Cardiac muscle cell (in vitro differentiated cells and primary cell): ENCODE measurements at regions not wholly inside any gene's neighbourhood (a gene's known extent, or its start where the extent isn't known, plus 50 kb on each side); places are given as distances from the start of the nearest gene placed in this dataset.

Experiments
- DNase-seq, 2 donors: peaks; one replicate each; pipeline versions ENCODE4 v3.0.0 to v3.0.0-alpha.2; 2010 to 2017; ENCODE audit warnings: low read depth in 1 of 2, low spot score in 1 of 2
- H3K27ac ChIP-seq: fragments of 200-600 bp; sonication (generic); 2 replicates; pipeline ENCODE4 v1.5.1; 2016
- H3K27me3 ChIP-seq: fragments of 200-600 bp; sonication (generic); 2 replicates; pipeline ENCODE4 v1.6.0; 2016; ENCODE audit warnings: control low read depth
- H3K36me3 ChIP-seq: fragments of 200-600 bp; sonication (generic); 2 replicates; pipeline ENCODE4 v1.5.1; 2016; ENCODE audit warnings: control low read depth
- H3K4me1 ChIP-seq: fragments of 200-600 bp; sonication (generic); 2 replicates; pipeline ENCODE4 v1.8.1; 2017; ENCODE audit warnings: low read depth, mild to moderate bottlenecking, mixed run types
- H3K4me3 ChIP-seq: fragments of 200-600 bp; sonication (generic); 2 replicates; pipeline ENCODE4 v1.5.1; 2016; ENCODE audit warnings: mild to moderate bottlenecking
- H3K9me3 ChIP-seq: fragments of 200-600 bp; sonication (generic); 2 replicates; pipeline ENCODE4 v1.5.1; 2017; ENCODE audit warnings: low read depth, mild to moderate bottlenecking, control low read depth
- CTCF ChIP-seq: IDR thresholded peaks from 2 replicates; pipeline ENCODE4 v1.5.1; 2012; ENCODE audit warnings: low read depth, mild to moderate bottlenecking, low read length

GRCh38 chr1:118688891-118689290 lies 299.3 kb downstream of the TBX15 start:
- Histone ChIP-seq H3K4me3 (no peak overlapping the region), H3K27ac (no peak overlapping the region), H3K4me1 (no peaks in the 10 kb centered on the region), H3K9me3 (no peaks in the 10 kb centered on the region), H3K27me3 (no peaks in the 10 kb centered on the region), H3K36me3 (no peaks in the 10 kb centered on the region)
- TF ChIP-seq CTCF, result no peak
- DNase-seq, result no peak

GRCh38 chr1:118661769-118662320 lies 326.3 kb downstream of the TBX15 start:
- no peak for TF ChIP-seq CTCF
- H3K27me3 ChIP-seq, result no peaks in the 10 kb centered on the region
- H3K4me3 ChIP-seq, result no peak overlapping the region
- H3K9me3 ChIP-seq, result no peaks in the 10 kb centered on the region
- H3K36me3 ChIP-seq, result no peaks in the 10 kb centered on the region
- DNase-seq, result peak in 1 of 2 donors; percentile 2
- H3K4me1 ChIP-seq, result peaks cover 40% of the 10 kb centered on the region
- no peak overlapping the region for H3K27ac ChIP-seq

GRCh38 chr1:118660769-118661168 lies 327.4 kb downstream of the TBX15 start:
- no peak for TF ChIP-seq CTCF

GRCh38 chr1:118659646-118660045 lies 328.5 kb downstream of the TBX15 start:
- Histone ChIP-seq H3K27me3 (no peaks in the 10 kb centered on the region), H3K9me3 (no peaks in the 10 kb centered on the region), H3K4me1 (peaks cover 40% of the 10 kb centered on the region), H3K27ac (peak overlapping the region; percentile 2), H3K4me3 (no peak overlapping the region), H3K36me3 (no peaks in the 10 kb centered on the region)
- peak in 1 of 2 donors; percentile 63 for DNase-seq
- TF ChIP-seq CTCF, result no peak

More at GRCh38 chr1:118660769-118661168, 327.4 kb downstream of the TBX15 start:
- H3K4me3 ChIP-seq, result no peak overlapping the region
- no peaks in the 10 kb centered on the region for H3K27me3 ChIP-seq
- H3K4me1 ChIP-seq, result peaks cover 40% of the 10 kb centered on the region
- DNase-seq, result peak in 1 of 2 donors; percentile 19
- H3K9me3 ChIP-seq, result no peaks in the 10 kb centered on the region
- no peak overlapping the region for H3K27ac ChIP-seq
- no peaks in the 10 kb centered on the region for H3K36me3 ChIP-seq

GRCh38 chr1:118650107-118650807 lies 337.9 kb downstream of the TBX15 start:
- peak in 1 of 2 donors; percentile 32 for DNase-seq
- Histone ChIP-seq H3K27me3 (no peaks in the 10 kb centered on the region), H3K36me3 (no peaks in the 10 kb centered on the region), H3K4me3 (no peak overlapping the region), H3K27ac (no peak overlapping the region), H3K9me3 (no peaks in the 10 kb centered on the region), H3K4me1 (peaks cover 12% of the 10 kb centered on the region)
- no peak for TF ChIP-seq CTCF
